GM21576 (cell line): ENCODE measurements at regions not wholly inside any gene's neighbourhood (a gene's known extent, or its start where the extent isn't known, plus 50 kb on each side); places are given as distances from the start of the nearest gene placed in this dataset.
"Not testable (repeated sequence)": the region's sequence is repeated elsewhere in the genome, so short reads cannot be mapped to it uniquely, and the experiment has no call there.

Experiments
- ATAC-seq: cut with Tn5 transposase; IDR thresholded peaks from one replicate; pipeline ENCODE4 v1.9.1; 2021; ENCODE audit warnings: mild to moderate bottlenecking, moderate library complexity; ENCODE audit not compliant: unreplicated experiment

GRCh38 chr7:81887098-81888090 is 117.5 kb upstream of the HGF start:
- peak; percentile 53 for ATAC-seq

GRCh38 chr7:81886211-81886764 is 116.4 kb upstream of the HGF start:
- no peak for ATAC-seq

- ATAC-seq: no peak
Observed at GRCh38 chr7:81884817-81885216, 115.0 kb upstream of the HGF start.

GRCh38 chr7:81883801-81884393 is 114.0 kb upstream of the HGF start:
- ATAC-seq: no peak

GRCh38 chr7:81882086-81882485 is 112.2 kb upstream of the HGF start:
- ATAC-seq: no peak

- no peak for ATAC-seq
Observed at GRCh38 chr7:81877890-81878289, 108.0 kb upstream of the HGF start.

- peak; percentile 48 for ATAC-seq
Observed at GRCh38 chr7:81873559-81873958, 103.7 kb upstream of the HGF start.

GRCh38 chr7:81871606-81872265 is 101.9 kb upstream of the HGF start:
- ATAC-seq: no peak

GRCh38 chr7:81870608-81871007 is 100.8 kb upstream of the HGF start:
- ATAC-seq: no peak

- ATAC-seq: no peak
Observed at GRCh38 chr7:81869670-81870069, 99.8 kb upstream of the HGF start.

GRCh38 chr7:81865754-81866153 is 95.9 kb upstream of the HGF start:
- ATAC-seq: no peak

GRCh38 chr7:81859433-81859832 is 89.6 kb upstream of the HGF start:
- no peak for ATAC-seq

GRCh38 chr7:81858820-81859219 is 89.0 kb upstream of the HGF start:
- not testable (repeated sequence) for ATAC-seq

- no peak for ATAC-seq
Observed at GRCh38 chr7:81857385-81857784, 87.5 kb upstream of the HGF start.

GRCh38 chr7:81854518-81854917 is 84.7 kb upstream of the HGF start:
- no peak for ATAC-seq

GRCh38 chr7:81852701-81853100 is 82.9 kb upstream of the HGF start:
- no peak for ATAC-seq

- no peak for ATAC-seq
Observed at GRCh38 chr7:81851413-81851812, 81.6 kb upstream of the HGF start.

- peak; percentile 54 for ATAC-seq
Observed at GRCh38 chr7:81846398-81846797, 76.6 kb upstream of the HGF start.

- peak; percentile 86 for ATAC-seq
Observed at GRCh38 chr7:81845744-81846241, 75.9 kb upstream of the HGF start.

- ATAC-seq: not testable (repeated sequence)
Observed at GRCh38 chr7:81843657-81844056, 73.8 kb upstream of the HGF start.

- no peak for ATAC-seq
Observed at GRCh38 chr7:81842361-81842760, 72.5 kb upstream of the HGF start.
